ENCODE measurements at regions not wholly inside any gene's neighbourhood (a gene's known extent, or its start where the extent isn't known, plus 50 kb on each side); places are given as distances from the start of the nearest gene placed in this dataset.

GRCh38 chr5:31027721-31028120, 165.8 kb upstream of the CDH6 start:
- no peak overlapping the region for H3K27ac ChIP-seq (ENCODE audit: low read length)
- no peaks in the 10 kb centered on the region for H3K9me2 ChIP-seq (replicated peaks; ENCODE audit: insufficient read depth, low read length)
- no peaks in the 10 kb centered on the region for H3K79me2 ChIP-seq (ENCODE audit: low read length)
- no peaks in the 10 kb centered on the region for H3K9me3 ChIP-seq (ENCODE audit: low read length)
- DNase-seq = no peak
- H3K9ac ChIP-seq (ENCODE audit: low read length) = no peak overlapping the region
- no peak overlapping the region for H3K4me2 ChIP-seq (ENCODE audit: low read depth, low read length, poor library complexity, severe bottlenecking)
- H3K4me3 ChIP-seq (ENCODE audit: low read length) = no peak overlapping the region
- no peaks in the 10 kb centered on the region for H3K36me3 ChIP-seq (ENCODE audit: insufficient read depth, low read length)
- H3K27me3 ChIP-seq (ENCODE audit: low read length) = no peaks in the 10 kb centered on the region
- no peak overlapping the region for H2AFZ ChIP-seq (ENCODE audit: low read length)
- H3K4me1 ChIP-seq (ENCODE audit: low read length) = no peaks in the 10 kb centered on the region
- no peaks in the 10 kb centered on the region for H4K20me1 ChIP-seq (ENCODE audit: insufficient read depth, low read depth, low read length)

GRCh38 chr5:31023105-31023504, 170.4 kb upstream of the CDH6 start:
- no peak overlapping the region for H3K27ac ChIP-seq (ENCODE audit: low read length)
- H3K4me3 ChIP-seq (ENCODE audit: low read length) = no peak overlapping the region
- H3K9me3 ChIP-seq (ENCODE audit: low read length) = no peaks in the 10 kb centered on the region; the same call in 1 of the 2 replicates
- H3K9ac ChIP-seq (ENCODE audit: low read length) = no peak overlapping the region
- no peaks in the 10 kb centered on the region for H4K20me1 ChIP-seq (ENCODE audit: insufficient read depth, low read depth, low read length)
- no peaks in the 10 kb centered on the region for H3K79me2 ChIP-seq (ENCODE audit: low read length)
- DNase-seq = no peak
- H3K27me3 ChIP-seq (ENCODE audit: low read length) = no peaks in the 10 kb centered on the region
- no peak overlapping the region for H2AFZ ChIP-seq (ENCODE audit: low read length)
- H3K9me2 ChIP-seq (replicated peaks; ENCODE audit: insufficient read depth, low read length) = no peaks in the 10 kb centered on the region
- H3K4me2 ChIP-seq (ENCODE audit: low read depth, low read length, poor library complexity, severe bottlenecking) = no peak overlapping the region
- H3K4me1 ChIP-seq (ENCODE audit: low read length) = no peaks in the 10 kb centered on the region
- no peaks in the 10 kb centered on the region for H3K36me3 ChIP-seq (ENCODE audit: insufficient read depth, low read length)

DNA sequence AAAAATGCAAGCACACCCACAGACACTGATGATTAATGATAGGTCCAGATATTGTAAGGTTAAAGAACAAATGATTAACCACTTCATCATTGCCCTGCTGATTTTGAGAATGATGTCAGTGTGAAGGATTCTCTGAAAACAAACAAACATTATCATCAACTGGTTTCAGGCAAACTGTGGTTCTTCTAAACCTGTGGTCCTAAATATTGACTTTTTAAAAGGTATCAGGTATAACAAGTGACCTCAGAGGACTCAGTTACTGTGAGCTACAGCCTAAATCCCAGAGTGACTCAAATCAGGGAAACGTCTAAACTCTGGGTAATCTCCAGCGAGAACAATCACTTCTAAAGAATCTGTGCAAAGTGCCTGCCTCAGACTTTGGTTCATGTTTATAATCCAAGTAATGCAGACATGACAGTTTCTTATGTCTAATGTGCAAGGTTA, 172.3 kb upstream of the CDH6 start:
- Histone ChIP-seq H3K36me3 (ENCODE audit: insufficient read depth, low read length) (no peaks in the 10 kb centered on the region), H3K79me2 (ENCODE audit: low read length) (no peaks in the 10 kb centered on the region), H3K4me2 (ENCODE audit: low read depth, low read length, poor library complexity, severe bottlenecking) (no peak overlapping the region), H3K4me3 (ENCODE audit: low read length) (no peak overlapping the region), H3K9me2 (replicated peaks; ENCODE audit: insufficient read depth, low read length) (no peaks in the 10 kb centered on the region), H3K9ac (ENCODE audit: low read length) (no peak overlapping the region), H4K20me1 (ENCODE audit: insufficient read depth, low read depth, low read length) (no peaks in the 10 kb centered on the region), H3K27me3 (ENCODE audit: low read length) (no peaks in the 10 kb centered on the region), H3K4me1 (ENCODE audit: low read length) (no peaks in the 10 kb centered on the region), H2AFZ (ENCODE audit: low read length) (no peak overlapping the region), H3K27ac (ENCODE audit: low read length) (no peak overlapping the region), H3K9me3 (ENCODE audit: low read length) (peaks cover 5% of the 10 kb centered on the region)
- DNase-seq = no peak

DNA sequence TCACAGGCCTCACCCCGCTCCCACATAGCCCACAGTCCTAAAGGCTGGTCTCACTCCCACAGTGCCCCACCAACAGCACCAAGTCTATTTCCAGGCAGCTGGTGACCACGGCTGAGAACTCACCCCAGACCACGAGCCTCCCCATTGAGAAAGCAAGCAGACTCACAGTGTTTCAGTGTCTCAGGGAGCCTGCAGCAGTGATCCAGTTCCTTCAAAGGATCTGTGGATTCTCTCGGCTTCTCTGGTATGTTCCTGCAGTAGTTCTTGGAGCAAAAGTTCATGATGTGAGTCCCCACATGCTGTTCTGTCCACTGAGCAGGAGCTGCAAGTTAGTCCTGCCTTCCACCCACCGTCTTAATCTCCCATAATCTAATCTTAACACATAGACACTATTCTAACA, 185.3 kb upstream of the CDH6 start:
- no peak for DNase-seq
- no peak overlapping the region for H3K4me3 ChIP-seq (ENCODE audit: low read length)
- no peaks in the 10 kb centered on the region for H3K4me1 ChIP-seq (ENCODE audit: low read length)
- H3K9me3 ChIP-seq (ENCODE audit: low read length) = peaks cover 5% of the 10 kb centered on the region
- H3K27ac ChIP-seq (ENCODE audit: low read length) = no peak overlapping the region
- H3K4me2 ChIP-seq (ENCODE audit: low read depth, low read length, poor library complexity, severe bottlenecking) = no peak overlapping the region
- H3K9ac ChIP-seq (ENCODE audit: low read length) = no peak overlapping the region
- H3K79me2 ChIP-seq (ENCODE audit: low read length) = no peaks in the 10 kb centered on the region
- no peaks in the 10 kb centered on the region; the same call in 1 of the 2 replicates for H3K36me3 ChIP-seq (ENCODE audit: insufficient read depth, low read length)
- no peaks in the 10 kb centered on the region for H4K20me1 ChIP-seq (ENCODE audit: insufficient read depth, low read depth, low read length)
- H2AFZ ChIP-seq (ENCODE audit: low read length) = no peak overlapping the region
- no peaks in the 10 kb centered on the region for H3K9me2 ChIP-seq (replicated peaks; ENCODE audit: insufficient read depth, low read length)
- H3K27me3 ChIP-seq (ENCODE audit: low read length) = no peaks in the 10 kb centered on the region

DNA sequence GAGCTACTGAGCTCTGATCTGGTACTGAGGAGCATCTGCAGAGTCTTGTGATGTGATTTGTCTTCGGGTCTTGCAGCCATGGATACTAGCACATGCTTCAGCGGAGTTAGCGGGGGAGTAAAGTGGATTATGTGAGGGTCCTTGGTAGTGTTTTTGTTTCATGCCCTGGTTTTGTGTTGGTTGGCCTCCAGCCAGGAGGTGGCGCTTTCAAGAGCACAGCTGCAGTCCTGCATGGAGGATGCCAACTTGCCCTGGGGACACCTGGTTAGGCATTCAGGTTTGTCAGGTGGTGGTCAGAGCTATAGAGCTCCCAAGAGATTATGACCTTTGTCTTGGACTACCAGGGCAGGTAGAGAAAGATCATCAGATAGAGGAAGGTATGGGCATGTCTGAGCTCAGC, 185.8 kb upstream of the CDH6 start:
- DNase-seq = no peak
- Histone ChIP-seq H3K36me3 (ENCODE audit: insufficient read depth, low read length) (no peaks in the 10 kb centered on the region; the same call in 1 of the 2 replicates), H3K9me2 (replicated peaks; ENCODE audit: insufficient read depth, low read length) (no peaks in the 10 kb centered on the region), H3K27me3 (ENCODE audit: low read length) (no peaks in the 10 kb centered on the region), H4K20me1 (ENCODE audit: insufficient read depth, low read depth, low read length) (no peaks in the 10 kb centered on the region), H3K27ac (ENCODE audit: low read length) (no peak overlapping the region), H3K4me3 (ENCODE audit: low read length) (no peak overlapping the region), H3K9ac (ENCODE audit: low read length) (no peak overlapping the region), H3K4me1 (ENCODE audit: low read length) (no peaks in the 10 kb centered on the region), H3K4me2 (ENCODE audit: low read depth, low read length, poor library complexity, severe bottlenecking) (no peak overlapping the region), H3K9me3 (ENCODE audit: low read length) (peaks cover 5% of the 10 kb centered on the region), H2AFZ (ENCODE audit: low read length) (no peak overlapping the region), H3K79me2 (ENCODE audit: low read length) (no peaks in the 10 kb centered on the region)

DNA sequence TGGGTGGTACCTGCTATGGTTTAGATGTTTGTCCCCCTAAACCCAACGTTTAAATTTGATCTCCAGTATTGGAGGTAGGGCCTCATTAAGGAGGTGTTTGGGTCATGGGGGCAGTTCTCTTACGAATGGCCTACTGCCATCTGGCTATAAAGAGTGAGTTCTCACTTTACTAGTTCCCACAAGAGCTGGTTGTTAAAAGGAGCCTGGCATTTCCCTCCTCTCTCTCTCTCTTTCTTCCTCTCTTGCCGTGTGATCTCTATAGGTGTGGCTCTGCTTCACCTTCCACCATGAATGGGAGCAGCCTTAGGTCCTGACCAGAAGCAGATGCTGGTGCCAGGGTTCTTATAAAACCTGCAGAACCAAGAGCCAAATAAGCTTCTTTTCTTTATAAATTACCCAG, 193.2 kb upstream of the CDH6 start:
- no peak overlapping the region for H2AFZ ChIP-seq (ENCODE audit: low read length)
- no peak overlapping the region for H3K27ac ChIP-seq (ENCODE audit: low read length)
- H3K9me2 ChIP-seq (replicated peaks; ENCODE audit: insufficient read depth, low read length) = no peaks in the 10 kb centered on the region
- peaks cover 3% of the 10 kb centered on the region; the same call in 1 of the 2 replicates for H3K9me3 ChIP-seq (ENCODE audit: low read length)
- no peaks in the 10 kb centered on the region for H3K36me3 ChIP-seq (ENCODE audit: insufficient read depth, low read length)
- no peak overlapping the region for H3K9ac ChIP-seq (ENCODE audit: low read length)
- no peaks in the 10 kb centered on the region for H3K79me2 ChIP-seq (ENCODE audit: low read length)
- no peak for DNase-seq
- no peaks in the 10 kb centered on the region for H4K20me1 ChIP-seq (ENCODE audit: insufficient read depth, low read depth, low read length)
- H3K4me2 ChIP-seq (ENCODE audit: low read depth, low read length, poor library complexity, severe bottlenecking) = no peak overlapping the region
- no peak overlapping the region for H3K4me3 ChIP-seq (ENCODE audit: low read length)
- H3K4me1 ChIP-seq (ENCODE audit: low read length) = no peaks in the 10 kb centered on the region
- H3K27me3 ChIP-seq (ENCODE audit: low read length) = no peaks in the 10 kb centered on the region

- H3K9ac ChIP-seq (ENCODE audit: low read length) = no peak overlapping the region
- no peaks in the 10 kb centered on the region for H3K79me2 ChIP-seq (ENCODE audit: low read length)
- no peaks in the 10 kb centered on the region for H3K36me3 ChIP-seq (ENCODE audit: insufficient read depth, low read length)
Measured at GRCh38 chr5:30997681-30998080, 195.8 kb upstream of the CDH6 start.

GRCh38 chr5:30994902-30995301, 198.6 kb upstream of the CDH6 start:
- no peak overlapping the region for H3K9ac ChIP-seq (ENCODE audit: low read length)
- no peak overlapping the region for H2AFZ ChIP-seq (ENCODE audit: low read length)
- H3K36me3 ChIP-seq (ENCODE audit: insufficient read depth, low read length) = no peaks in the 10 kb centered on the region
- no peak overlapping the region for H3K4me2 ChIP-seq (ENCODE audit: low read depth, low read length, poor library complexity, severe bottlenecking)
- H3K9me2 ChIP-seq (replicated peaks; ENCODE audit: insufficient read depth, low read length) = no peaks in the 10 kb centered on the region
- no peak overlapping the region for H3K4me3 ChIP-seq (ENCODE audit: low read length)
- H3K79me2 ChIP-seq (ENCODE audit: low read length) = no peaks in the 10 kb centered on the region
- no peak overlapping the region for H3K27ac ChIP-seq (ENCODE audit: low read length)
- no peak for DNase-seq
- no peaks in the 10 kb centered on the region for H3K27me3 ChIP-seq (ENCODE audit: low read length)
- peaks cover 3% of the 10 kb centered on the region; the same call in 1 of the 2 replicates for H3K9me3 ChIP-seq (ENCODE audit: low read length)
- no peaks in the 10 kb centered on the region for H3K4me1 ChIP-seq (ENCODE audit: low read length)
- no peaks in the 10 kb centered on the region for H4K20me1 ChIP-seq (ENCODE audit: insufficient read depth, low read depth, low read length)

More at GRCh38 chr5:30997681-30998080, 195.8 kb upstream of the CDH6 start:
- H3K4me2 ChIP-seq (ENCODE audit: low read depth, low read length, poor library complexity, severe bottlenecking) = no peak overlapping the region
- no peak for DNase-seq
- no peaks in the 10 kb centered on the region for H4K20me1 ChIP-seq (ENCODE audit: insufficient read depth, low read depth, low read length)
- H3K4me1 ChIP-seq (ENCODE audit: low read length) = no peaks in the 10 kb centered on the region
- H2AFZ ChIP-seq (ENCODE audit: low read length) = no peak overlapping the region
- no peaks in the 10 kb centered on the region for H3K9me2 ChIP-seq (replicated peaks; ENCODE audit: insufficient read depth, low read length)
- no peaks in the 10 kb centered on the region for H3K27me3 ChIP-seq (ENCODE audit: low read length)
- H3K27ac ChIP-seq (ENCODE audit: low read length) = no peak overlapping the region
- no peak overlapping the region for H3K4me3 ChIP-seq (ENCODE audit: low read length)
- peaks cover 3% of the 10 kb centered on the region; the same call in 1 of the 2 replicates for H3K9me3 ChIP-seq (ENCODE audit: low read length)

- no peaks in the 10 kb centered on the region for H3K79me2 ChIP-seq (ENCODE audit: low read length)
- H3K27me3 ChIP-seq (ENCODE audit: low read length) = no peaks in the 10 kb centered on the region
- H3K9me3 ChIP-seq (ENCODE audit: low read length) = peaks cover 3% of the 10 kb centered on the region; the same call in 1 of the 2 replicates
- H3K36me3 ChIP-seq (ENCODE audit: insufficient read depth, low read length) = no peaks in the 10 kb centered on the region
- H3K4me2 ChIP-seq (ENCODE audit: low read depth, low read length, poor library complexity, severe bottlenecking) = no peak overlapping the region
- H4K20me1 ChIP-seq (ENCODE audit: insufficient read depth, low read depth, low read length) = no peaks in the 10 kb centered on the region
- no peaks in the 10 kb centered on the region for H3K4me1 ChIP-seq (ENCODE audit: low read length)
- H3K9ac ChIP-seq (ENCODE audit: low read length) = no peak overlapping the region
- no peak overlapping the region for H3K4me3 ChIP-seq (ENCODE audit: low read length)
- DNase-seq = no peak
- no peak overlapping the region for H2AFZ ChIP-seq (ENCODE audit: low read length)
- no peak overlapping the region for H3K27ac ChIP-seq (ENCODE audit: low read length)
- no peaks in the 10 kb centered on the region for H3K9me2 ChIP-seq (replicated peaks; ENCODE audit: insufficient read depth, low read length)
Measured at GRCh38 chr5:30994176-30994575, 199.3 kb upstream of the CDH6 start.

Data from Karpas-422 (cell line).